Epidermal melanocyte (primary cell): ENCODE measurements at regions not wholly inside any gene's neighbourhood (a gene's known extent, or its start where the extent isn't known, plus 50 kb on each side); places are given as distances from the start of the nearest gene placed in this dataset.

ENCODE experiments used
- DNase-seq: peaks from one replicate; pipeline ENCODE4 v3.0.0; 2011; ENCODE audit warnings: low spot score; ENCODE audit not compliant: insufficient read length

DNA sequence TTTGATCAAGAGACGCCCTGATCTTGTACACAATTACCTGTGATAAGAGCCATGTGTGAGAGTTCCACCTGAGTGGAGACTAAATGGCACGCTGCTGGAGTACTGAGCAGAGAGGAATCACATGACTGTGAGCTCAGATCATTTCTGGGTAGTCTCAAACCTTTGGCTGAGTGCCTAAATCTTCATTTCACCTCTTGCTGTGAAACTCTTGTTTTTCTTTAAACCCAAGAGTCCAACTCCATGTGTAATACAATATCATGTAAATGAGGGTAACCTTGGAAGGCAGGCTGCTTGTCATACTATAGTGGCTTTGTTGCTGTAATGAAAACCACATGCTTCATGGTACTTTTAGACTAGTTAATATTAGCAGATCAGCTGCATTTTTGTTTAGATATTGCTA lies 156.9 kb downstream of the CAND1 start:
- no peak for DNase-seq

DNA sequence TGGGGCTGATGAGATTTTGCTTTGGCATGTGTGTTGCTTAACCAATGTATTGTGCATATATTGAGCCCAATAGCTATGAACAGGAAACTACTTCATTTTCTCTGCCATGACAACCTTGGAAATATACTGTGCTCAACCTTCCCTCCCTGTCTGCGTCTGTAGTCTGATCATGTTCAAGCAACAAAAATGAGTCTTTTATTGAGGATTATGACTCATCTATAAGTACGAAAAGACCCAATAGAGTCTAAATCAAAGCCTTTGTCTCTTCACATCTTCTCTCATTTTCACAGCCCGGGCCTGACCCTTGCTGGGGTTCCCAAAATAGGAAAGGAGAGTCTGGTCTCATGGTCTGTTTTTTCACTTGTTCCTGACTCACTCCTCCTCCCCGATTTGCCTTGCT lies 158.2 kb downstream of the CAND1 start:
- no peak for DNase-seq

DNA sequence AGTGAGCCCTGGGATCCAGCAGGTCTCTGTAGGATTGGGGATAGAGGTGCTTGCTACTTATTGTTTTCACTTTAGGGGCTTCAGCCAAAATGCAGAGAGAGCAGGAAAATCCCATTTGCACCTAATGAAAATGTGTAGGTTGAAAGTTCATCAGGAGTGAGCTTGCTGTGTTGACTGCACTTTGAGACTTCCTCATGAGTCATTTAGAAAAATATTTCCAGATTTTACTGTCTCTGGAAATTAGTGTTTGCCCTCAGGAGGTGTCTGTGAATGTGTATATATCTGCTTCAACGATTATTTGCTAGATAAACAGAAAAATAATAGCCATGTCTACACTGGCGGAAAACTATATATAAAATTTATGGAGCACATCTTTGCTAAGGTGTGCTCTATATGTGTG lies 159.3 kb downstream of the CAND1 start:
- DNase-seq = no peak

DNA sequence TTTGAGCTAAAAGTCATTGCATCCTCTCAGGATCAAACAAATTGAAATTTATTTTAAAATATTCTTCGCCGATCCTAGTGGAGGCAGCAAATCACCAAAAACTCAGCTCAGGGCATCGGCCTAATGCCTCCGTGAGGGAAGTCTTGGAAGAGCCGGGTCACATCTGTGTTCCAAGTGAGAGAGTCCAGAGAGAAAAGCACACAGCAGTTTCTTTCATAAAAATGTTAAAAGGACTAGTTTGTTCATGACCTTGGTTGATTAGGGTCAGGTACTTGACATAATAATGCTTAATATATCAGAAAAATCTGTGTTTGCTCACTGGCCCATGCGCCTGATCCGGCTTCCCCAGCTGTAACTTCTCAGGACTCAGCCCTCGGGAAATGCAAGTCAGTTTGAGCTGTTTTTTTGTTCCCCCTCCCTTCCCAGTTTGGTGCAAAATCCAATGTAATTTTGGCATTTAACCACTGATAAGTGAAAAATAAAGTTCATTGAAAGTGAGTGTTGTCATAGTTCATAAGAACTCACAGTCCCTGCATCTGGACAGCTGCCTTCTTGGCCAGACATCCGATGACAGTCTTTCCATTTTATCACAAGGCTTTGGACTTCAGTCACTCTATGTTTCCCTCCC lies 161.7 kb downstream of the CAND1 start:
- peak; percentile 29 for DNase-seq

DNA sequence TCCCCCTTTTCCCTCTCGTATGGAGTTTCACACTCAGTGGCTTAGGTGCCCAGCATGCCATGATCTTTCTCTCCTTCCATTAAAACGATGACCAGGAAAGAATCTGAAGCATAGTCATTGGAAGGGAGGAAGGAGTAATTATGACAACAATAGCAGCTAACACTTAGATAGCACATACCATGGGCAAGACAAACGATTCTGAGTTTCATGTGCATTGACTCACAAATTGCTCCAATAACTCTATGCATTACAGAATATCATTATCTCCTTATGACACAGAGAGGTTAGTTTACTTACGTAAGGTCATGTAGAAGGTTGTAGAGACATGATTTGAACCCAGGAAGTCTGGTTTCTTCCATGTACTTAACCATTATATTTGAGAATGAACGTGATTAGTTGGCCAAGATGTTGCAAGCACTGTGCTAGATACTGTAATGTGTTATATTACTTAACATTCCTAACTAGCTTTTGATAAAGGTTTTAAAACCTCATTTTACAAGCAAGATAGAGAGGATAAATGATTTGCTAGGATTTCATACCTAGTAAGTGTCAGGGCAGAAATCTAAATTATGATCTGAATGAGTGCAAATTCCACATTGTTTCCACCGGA lies 162.4 kb downstream of the CAND1 start:
- DNase-seq = no peak

DNA sequence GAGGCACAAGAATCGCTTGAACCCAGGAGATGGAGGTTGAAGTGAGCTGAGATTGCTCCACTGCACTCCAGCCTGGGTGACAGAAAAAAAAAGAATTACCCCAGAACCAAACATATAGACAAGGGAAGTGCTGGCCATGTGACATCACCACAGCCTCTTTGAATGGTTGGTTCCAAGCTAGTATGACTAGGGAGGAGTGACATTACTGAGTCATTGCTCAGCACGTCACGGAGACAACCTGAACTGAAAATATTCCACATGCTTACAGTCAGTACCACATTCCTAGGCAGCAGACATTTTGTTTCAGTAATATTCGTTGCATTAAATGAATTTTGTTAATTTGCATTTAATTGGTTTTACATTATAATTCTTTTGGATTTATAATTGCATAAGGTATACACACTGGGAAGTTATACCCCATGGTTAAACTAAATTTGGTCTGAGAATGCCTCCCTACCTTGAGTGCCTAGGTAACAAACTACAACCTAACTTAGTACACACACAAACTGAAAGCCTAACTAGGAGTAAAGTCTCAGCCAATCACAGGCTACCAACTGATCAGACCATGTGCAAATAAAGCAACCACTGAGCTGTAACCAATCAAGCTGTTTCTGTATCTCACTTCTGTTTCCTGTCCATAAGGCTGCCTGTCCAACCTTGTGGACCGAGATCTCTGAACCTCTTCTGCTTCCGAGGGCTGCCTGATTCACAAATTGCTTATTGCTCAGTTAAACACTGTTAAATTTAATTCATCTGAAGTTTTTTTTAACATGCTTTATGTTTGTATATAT lies 164.4 kb downstream of the CAND1 start:
- no peak for DNase-seq

DNA sequence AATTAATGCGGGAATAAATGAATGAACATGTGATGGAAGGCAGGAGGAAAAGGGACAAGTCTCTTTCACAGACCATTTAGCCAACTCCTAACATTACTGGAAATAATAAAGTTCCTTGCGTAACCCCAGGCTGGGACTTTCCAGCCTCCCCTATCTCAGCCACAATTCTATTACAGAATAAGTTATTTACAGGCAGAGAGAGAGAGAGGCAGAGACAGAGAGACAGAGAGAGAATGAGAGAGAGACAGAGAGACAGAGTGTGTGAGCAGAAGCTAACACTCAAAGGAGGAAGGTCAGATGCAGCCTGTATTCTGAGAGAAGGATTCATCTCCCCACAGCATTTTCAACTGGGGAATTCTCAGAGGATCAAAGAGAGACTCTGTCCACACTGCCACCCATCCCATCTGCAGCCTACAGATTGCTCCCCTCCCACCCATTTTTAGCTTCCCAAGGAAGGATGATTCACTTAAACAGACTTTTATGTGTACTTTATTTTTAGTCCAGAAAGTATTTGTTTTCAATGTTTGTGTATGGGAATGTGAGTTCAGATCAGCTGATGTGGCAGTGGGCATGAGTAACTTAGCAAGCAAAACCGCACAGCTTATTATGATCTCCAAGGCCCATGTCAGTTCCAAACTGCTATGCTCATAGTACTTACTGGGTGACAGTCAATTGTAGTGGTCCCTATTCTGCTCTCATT lies 165.7 kb downstream of the CAND1 start:
- DNase-seq = peak; percentile 65

DNA sequence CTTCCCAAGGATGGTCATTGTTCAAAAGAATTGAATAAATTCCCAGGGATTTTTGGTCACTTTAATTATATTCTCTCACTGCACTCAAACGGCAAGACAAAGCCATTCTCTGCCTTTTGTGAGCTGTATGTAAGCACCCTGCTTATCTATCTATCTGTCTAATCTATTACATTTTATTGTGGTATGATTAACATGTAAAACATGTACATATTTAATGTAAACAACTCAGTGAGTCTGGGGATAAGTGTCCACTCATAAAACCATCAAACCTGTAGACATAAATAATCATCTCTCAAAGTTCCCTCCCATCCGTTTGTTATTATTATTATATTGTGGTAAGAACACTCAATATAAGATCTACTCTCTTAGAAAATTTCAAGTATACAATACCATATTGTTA lies 167.1 kb downstream of the CAND1 start:
- no peak for DNase-seq

DNA sequence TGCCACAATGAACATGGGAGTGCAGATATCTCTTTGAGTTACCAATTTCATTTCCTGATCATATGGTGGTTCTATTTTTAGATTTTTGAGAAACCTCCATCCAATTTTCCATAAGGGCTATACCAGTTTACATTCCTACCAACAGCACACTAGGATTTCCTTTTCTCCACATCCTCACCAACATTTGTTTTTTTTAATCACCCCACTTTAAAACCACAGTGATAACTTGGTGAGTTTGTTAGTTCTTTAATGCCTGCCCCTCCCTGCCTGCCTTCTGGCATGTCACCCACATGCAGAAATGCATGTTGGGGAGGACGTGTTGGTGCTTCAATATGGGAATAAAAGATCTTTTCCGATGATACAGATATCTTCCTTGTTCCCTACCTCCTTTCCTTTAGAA lies 167.9 kb downstream of the CAND1 start:
- DNase-seq = no peak

DNA sequence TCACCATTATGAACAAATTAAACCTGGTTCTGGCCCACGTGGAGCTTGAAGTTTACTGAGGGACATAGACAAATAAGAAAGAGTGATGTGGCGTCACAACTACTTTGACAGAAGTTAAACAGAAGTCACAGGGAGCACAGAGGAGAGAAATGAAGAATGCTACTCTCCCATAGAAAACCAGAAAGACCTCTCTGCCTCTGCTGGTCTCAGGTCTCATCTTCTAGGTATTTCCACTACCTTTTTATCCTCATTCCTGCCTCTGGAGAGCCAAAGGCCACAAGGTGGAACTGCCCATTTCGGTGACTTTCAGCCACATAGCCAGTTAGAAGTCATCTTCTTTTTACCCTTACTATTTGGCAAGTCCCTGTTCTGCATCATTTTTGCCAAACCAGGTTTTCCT lies 170.5 kb downstream of the CAND1 start:
- DNase-seq = no peak

DNA sequence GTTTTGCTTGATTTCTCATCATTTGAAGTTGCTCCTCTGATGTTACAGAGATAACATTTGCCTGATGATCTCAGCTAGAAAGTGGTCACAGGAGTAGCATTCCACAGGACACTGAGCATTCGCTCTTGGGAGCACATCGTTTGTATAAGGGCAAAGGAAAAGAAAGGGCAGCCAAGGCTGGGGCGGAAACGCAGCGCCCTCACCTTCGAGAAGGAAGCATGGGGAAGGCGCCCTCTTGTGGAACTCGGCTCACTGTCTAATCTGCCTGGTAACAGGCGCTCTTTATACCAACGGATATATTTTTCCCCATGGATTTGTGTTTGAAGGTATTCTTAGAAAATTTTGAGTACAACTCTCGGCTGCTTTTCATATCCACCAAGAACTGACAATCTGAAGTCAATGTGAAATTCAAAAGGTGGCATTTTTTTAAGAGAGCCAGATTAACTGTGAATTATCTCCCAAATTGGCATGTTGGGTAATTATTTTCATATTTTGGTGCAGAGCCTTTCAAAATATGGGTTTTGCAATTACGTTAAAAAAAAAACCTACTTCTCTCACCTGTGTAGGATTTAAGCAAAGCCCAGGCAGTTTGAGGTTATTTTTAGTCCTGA lies 172.7 kb downstream of the CAND1 start:
- peak; percentile 54 for DNase-seq

DNA sequence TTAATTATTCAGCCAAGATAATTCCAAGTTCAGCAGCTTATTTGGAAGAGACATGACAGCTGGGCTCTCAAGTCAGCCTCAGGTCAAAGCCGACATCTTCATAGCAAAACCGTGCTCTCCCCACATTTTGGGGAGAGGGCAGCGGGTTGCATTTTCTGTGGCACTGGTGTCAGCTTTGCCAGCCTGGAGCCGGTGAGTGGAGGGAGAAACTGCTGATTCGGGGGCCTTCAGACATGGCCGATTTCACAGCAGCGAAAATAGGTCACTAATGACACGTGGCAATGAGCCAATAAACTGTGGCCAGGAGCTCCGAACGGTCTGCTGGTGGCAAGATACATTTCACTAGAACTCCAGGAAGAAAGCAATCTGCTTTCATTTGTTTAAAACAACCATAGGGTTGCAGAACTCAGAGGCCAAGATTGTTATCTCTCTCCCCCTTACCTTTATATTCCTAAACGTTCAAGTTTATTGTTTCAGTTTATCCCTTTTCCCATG lies 173.2 kb downstream of the CAND1 start:
- DNase-seq = no peak

DNA sequence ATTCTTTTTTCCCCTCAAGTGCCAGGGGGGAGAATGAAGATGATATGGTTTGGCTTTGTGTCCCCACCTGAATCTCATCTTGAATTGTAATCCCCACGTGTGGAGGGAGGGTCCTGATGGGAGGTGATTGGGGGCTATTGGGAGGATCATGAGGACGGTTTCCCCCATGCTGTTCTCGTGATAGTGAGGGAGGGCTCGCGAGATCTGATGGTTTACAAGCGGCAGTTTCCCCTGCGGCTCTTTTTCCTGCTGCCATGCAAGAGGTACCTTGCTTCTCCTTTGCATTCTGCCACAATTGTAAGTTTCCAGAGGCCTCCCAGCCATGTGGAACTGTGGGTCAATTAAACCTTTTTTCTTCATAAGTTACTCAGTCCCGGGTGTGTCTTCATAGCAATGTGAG lies 173.7 kb downstream of the CAND1 start:
- DNase-seq = no peak

DNA sequence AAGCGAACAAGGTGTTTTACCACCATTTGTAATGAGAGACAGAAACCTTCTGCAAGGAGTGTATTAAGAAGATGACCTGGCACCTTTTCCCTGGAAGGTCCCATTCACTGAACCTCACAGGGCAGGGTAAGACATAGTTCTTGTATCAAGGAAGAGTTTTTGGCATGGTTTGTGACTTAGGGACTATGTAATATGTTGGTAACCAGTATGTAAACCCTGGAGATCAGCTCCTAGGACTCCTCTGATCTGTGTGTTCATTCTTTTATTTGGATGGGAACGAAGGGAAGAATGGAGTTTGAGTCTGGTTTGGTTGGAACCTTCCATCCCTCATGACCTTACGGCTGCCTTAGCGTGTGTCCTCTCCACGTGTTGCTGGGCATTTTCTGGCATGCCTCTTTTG lies 175.4 kb downstream of the CAND1 start:
- DNase-seq = no peak

DNA sequence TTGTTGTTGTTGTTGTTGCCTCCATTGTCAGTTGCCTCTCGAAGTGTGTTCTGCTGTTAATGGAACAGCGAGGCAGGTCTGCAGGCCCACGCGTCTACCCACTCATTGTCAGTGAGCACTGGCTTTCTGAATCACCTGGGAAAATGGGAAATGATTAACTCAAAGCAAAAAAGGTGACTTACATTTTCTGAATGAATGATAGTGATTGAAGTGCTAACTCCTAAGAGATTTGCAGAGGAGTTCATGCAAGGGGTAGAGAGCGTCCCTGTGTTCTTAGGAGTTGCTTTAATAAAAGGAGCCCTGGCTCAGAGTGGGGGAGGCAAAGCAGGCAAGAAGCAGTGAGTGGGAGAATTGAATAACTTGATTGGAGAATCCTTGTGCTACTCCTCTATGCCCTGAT lies 177.6 kb downstream of the CAND1 start:
- no peak for DNase-seq

DNA sequence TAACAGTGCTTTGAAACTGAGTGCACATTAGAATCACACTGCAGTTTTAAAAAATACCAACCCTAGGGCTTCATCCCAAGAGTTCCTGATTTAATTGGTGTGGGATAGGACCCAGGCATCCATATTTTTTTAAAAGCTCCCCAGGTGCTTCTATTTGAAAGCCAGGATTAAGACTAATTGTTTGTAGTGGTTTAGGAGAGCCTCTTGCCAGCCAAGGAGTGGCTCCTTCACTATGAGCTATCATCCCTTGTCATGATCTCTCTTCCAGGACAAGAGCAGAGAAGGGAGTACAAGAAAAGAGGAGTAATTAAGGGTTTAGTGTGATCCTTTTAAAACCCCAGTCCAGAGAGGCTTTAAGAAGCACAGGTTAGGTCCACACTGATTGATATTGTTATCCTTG lies 178.0 kb downstream of the CAND1 start:
- no peak for DNase-seq

DNA sequence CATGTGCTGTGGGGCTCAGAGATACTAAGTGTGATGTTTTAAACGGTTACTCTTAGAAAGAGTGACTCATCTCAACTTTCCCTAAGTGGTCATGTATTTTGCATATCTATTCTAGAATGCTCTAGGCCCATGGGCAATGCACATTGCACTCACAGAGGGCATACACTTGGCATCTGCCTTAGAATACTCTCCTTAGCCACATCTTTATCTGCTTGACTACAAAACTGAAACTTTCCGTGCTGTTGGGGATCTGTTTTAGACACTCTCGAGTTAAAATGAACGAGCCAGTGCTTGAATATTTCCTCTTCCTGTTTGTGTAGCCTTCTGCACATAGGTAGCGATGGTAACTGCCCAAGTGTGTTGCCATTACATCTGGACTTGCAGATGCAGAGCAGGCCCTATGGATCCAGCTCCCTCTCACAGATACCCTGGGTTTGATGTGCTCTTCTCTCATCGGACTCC lies 180.5 kb downstream of the CAND1 start:
- no peak for DNase-seq

DNA sequence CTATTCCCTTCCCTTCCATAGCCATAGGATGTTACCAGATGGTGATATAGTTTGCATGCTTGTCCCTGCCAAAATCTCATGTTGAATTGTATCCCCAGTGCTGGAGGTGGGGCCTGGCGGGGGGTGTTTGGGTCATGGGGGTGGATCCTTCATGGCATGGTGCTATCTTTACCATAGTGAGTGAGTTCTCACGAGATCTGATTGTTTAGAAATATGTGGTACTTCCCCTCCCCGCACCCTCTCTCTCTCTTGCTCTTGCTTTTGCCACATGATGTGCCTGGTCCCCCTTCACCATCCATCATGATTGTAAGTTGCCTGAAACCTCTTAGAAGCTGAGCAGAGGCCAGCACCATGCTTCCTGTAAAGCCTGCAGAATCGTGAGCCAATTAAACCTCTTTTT lies 181.3 kb downstream of the CAND1 start:
- no peak for DNase-seq

DNA sequence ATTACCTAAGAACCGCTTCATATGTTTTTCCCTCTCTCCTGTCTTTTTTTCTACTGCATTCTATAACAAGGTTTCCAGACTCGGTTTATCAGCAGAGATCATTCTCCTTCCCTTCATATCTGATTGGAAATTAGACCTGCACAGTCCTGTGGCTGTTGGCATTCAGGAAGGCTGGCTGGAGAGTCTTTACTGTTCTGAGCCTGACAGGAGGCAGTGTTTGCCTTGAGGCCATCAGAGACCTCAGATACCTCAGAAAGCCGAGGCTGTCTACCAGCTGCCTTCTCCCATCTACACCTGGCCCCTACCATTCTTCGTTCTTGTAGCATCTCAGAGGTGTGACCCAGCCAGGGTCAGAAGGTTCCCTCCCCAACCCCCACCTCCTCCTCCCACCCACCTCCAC lies 182.0 kb downstream of the CAND1 start:
- DNase-seq = no peak

DNA sequence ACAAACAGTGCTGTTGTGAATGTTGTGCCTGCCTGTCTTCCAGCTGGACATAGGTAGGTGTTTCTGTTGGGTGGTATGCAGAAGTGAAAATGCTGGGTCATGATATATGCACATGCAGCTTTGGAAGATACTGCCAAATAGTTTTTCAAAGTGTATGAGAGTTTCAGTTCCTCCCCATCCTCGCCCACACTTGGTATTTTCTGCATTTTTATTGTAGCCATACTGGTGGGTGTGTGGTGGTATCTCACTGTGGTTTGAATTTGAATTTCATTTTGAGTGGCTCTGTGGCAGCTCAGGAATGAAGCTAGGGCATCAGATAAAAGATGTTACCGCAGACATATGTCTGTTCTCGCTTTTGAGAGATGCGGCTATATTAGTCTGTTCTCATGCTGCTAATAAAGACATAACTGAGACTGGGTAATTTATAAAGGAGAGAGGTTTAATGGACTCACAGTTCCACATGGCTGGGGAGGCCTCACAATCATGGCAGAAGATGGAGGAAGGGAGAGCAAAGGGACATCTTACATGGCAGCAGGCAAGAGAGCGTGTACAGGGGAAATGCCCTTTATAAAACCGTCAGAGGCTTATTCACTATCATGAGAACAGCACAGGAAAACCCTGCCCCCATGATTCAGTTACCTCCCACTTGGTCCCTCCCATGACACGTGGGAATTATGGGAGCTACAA lies 183.1 kb downstream of the CAND1 start:
- no peak for DNase-seq

DNA sequence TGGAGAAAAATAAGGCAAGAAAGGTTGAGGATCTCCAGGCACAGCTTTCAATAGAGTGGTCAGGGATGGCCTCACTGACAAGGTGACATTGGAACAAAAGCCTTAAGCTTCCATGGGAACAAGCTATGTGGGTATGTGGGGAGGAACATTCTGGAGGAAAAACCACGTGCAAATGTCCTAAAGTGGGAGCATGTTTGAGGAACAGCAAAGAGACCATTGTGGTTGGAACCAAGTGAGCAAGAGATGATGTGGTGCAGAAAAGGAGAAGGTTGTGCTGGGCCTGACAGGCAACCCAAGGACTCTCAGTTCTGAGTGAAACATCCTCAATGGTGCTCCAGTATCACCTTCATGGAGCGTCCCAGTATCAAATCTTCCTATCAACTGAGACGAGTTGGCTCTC lies 184.0 kb downstream of the CAND1 start:
- no peak for DNase-seq
